ENCODE measurements at regions not wholly inside any gene's neighbourhood (a gene's known extent, or its start where the extent isn't known, plus 50 kb on each side); places are given as distances from the start of the nearest gene placed in this dataset.

GRCh38 chr13:66076417-66076816, 1153.7 kb downstream of the PCDH9 start:
- TF ChIP-seq CTCF (IDR thresholded peaks at IDR 0.05) (no peak), ZFX (IDR thresholded peaks at IDR 0.05; ENCODE audit: borderline replicate concordance) (no peak)

All from 22Rv1 (cell line).